Ishikawa (cell line): ENCODE measurements at regions not wholly inside any gene's neighbourhood (a gene's known extent, or its start where the extent isn't known, plus 50 kb on each side); places are given as distances from the start of the nearest gene placed in this dataset.

Source experiments
- CEBPB ChIP-seq: IDR thresholded peaks from 2 replicates; pipeline ENCODE4 v1.6.1; 2012
- CREB1 ChIP-seq: IDR thresholded peaks from 2 replicates; pipeline ENCODE4 v1.6.1; 2012; ENCODE audit warnings: low read depth
- EGR1 ChIP-seq: IDR thresholded peaks from 2 replicates; pipeline ENCODE4 v1.6.1; 2012
- EP300 ChIP-seq: IDR thresholded peaks from 2 replicates; pipeline ENCODE4 v1.6.1; 2012; ENCODE audit warnings: borderline replicate concordance
- FOXM1 ChIP-seq: IDR thresholded peaks from 2 replicates; pipeline ENCODE4 v1.6.1; 2012; ENCODE audit warnings: low read depth, borderline replicate concordance
- NFIC ChIP-seq: IDR thresholded peaks from 2 replicates; pipeline ENCODE4 v1.6.1; 2012
- RAD21 ChIP-seq: IDR thresholded peaks from 2 replicates; pipeline ENCODE4 v1.6.1; 2012; ENCODE audit warnings: low read depth
- REST ChIP-seq: IDR thresholded peaks from 2 replicates; pipeline ENCODE4 v1.6.1; 2012; ENCODE audit warnings: low read depth, mild to moderate bottlenecking
- TAF1 ChIP-seq: IDR thresholded peaks from 2 replicates; pipeline ENCODE4 v1.6.1; 2012; ENCODE audit warnings: low read depth, mild to moderate bottlenecking
- TEAD4 ChIP-seq: IDR thresholded peaks from 2 replicates; pipeline ENCODE4 v1.6.1; 2012
- YY1 ChIP-seq: IDR thresholded peaks from 2 replicates; pipeline ENCODE4 v1.6.1; 2012; ENCODE audit warnings: low read depth
- ZBTB7A ChIP-seq: IDR thresholded peaks from 2 replicates; pipeline ENCODE4 v1.6.1; 2012; ENCODE audit warnings: low read depth
- TF ChIP-seq, protein P1 (sequence below): IDR thresholded peaks from 2 replicates; pipeline ENCODE4 v1.6.1; 2012
- TF ChIP-seq, protein P2 (sequence below): IDR thresholded peaks from 2 replicates; pipeline ENCODE4 v1.6.1; 2012

DNA sequence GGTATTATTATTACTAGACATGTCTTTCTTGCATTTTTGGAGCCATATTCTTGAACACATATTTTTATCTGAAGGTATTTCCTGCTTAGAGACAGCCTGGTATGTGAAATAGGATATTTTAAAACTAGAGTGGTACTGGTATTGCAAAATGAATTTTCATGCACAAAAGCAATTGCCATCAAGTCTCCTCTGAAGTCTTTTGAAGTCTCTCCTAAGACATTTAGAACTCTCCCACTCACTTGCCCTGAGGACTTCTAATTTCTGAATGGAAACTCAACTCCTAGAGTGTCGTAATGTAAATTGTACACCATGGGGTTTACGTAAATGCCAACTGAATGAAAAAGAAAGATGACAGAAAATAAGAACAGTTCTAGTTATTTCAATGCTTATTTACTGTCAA is 967.0 kb downstream of the DCDC2C start:
- TF ChIP-seq TEAD4 (no peak), CEBPB (no peak), EP300 (no peak), CREB1 (no peak), RAD21 (no peak)

DNA sequence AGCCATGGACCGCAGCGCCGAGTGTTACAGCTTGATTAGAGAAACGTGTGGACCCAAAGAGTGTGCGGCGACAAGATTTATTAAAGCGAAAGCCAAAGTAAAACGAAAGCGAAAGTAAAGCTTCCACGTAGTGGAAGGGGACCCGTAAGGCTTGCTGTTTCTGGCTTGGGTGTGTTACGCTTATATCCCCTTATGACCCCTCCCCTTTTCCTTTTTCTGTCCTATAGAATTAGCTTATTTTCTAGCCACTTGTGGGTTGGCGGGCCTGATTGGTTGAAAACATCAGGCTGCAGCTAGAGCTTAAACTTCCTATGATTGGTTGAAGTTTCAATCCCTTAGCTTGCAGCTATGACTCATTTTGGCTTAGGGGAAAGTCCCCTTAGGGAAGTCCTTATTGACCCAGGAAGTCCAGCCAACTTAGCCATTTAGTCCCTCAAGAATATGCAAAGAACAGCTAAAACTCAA is 969.7 kb downstream of the DCDC2C start:
- TF ChIP-seq FOXM1 = no peak

- no peak for TF ChIP-seq FOXM1
- no peak for TF ChIP-seq TEAD4
- TF ChIP-seq, protein P1, sequence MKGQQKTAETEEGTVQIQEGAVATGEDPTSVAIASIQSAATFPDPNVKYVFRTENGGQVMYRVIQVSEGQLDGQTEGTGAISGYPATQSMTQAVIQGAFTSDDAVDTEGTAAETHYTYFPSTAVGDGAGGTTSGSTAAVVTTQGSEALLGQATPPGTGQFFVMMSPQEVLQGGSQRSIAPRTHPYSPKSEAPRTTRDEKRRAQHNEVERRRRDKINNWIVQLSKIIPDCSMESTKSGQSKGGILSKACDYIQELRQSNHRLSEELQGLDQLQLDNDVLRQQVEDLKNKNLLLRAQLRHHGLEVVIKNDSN = no peak
- no peak for TF ChIP-seq CREB1
- TF ChIP-seq EGR1 = no peak
- no peak for TF ChIP-seq EP300
- no peak for TF ChIP-seq ZBTB7A
- TF ChIP-seq, protein P2, sequence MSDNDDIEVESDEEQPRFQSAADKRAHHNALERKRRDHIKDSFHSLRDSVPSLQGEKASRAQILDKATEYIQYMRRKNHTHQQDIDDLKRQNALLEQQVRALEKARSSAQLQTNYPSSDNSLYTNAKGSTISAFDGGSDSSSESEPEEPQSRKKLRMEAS = no peak
- no peak for TF ChIP-seq YY1
- no peak for TF ChIP-seq RAD21
- no peak for TF ChIP-seq REST
- TF ChIP-seq CEBPB = no peak
These were observed 970.6 kb downstream of the DCDC2C start for GRCh38 chr2:4674007-4674406.

DNA sequence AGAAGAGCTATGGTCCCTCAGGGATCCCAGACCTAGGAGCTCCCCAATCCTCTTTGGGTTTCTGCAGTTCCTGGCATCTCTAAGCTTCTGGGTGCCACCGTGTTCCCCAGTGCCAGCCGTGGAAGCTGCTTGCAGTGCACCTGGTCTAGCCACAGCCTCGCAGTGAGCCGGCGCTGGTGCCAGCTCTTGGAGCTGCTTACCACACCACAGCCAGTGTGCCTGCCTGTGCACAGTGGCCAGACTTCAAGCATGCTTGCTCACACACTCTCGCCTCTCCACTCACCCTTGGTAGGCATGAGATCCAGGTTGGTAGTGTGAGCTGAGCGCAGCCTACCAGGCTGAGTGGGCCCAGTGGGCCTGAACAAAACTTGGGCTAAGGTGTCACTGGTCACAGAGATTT is 971.9 kb downstream of the DCDC2C start:
- TF ChIP-seq RAD21 = no peak
- no peak for TF ChIP-seq TEAD4
- no peak for TF ChIP-seq CEBPB

DNA sequence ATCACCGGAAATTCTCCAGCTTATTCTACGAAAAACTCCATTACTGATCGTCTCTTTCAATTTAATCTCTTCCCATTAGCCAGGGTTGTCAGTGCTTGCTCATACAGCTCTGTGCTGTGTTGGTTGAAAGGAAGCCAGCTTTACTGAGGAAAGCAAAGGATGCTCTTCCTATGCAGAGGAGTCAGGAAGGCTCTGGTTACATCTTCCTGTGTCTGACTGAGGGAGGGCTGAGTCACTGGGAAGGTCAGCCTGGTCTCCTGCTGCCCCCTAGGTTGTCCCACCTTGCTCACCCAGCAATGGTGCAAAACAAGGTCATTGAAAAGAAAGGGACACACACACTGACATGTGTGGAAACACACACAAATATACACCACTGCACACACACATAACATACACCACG is 975.6 kb downstream of the DCDC2C start:
- TF ChIP-seq TAF1 = no peak
- no peak for TF ChIP-seq CEBPB
- no peak for TF ChIP-seq EGR1
- TF ChIP-seq, protein P1 = no peak
- no peak for TF ChIP-seq ZBTB7A
- no peak for TF ChIP-seq RAD21
- TF ChIP-seq, protein P2 = no peak
- TF ChIP-seq CREB1 = no peak
- TF ChIP-seq YY1 = no peak
- no peak for TF ChIP-seq TEAD4

GRCh38 chr2:4679391-4679790 is 976.0 kb downstream of the DCDC2C start:
- TF ChIP-seq EP300 = no peak
- no peak for TF ChIP-seq ZBTB7A
- no peak for TF ChIP-seq CEBPB
- TF ChIP-seq TAF1 = no peak
- no peak for TF ChIP-seq NFIC
- no peak for TF ChIP-seq REST
- no peak for TF ChIP-seq RAD21
- TF ChIP-seq, protein P2 = no peak
- TF ChIP-seq YY1 = no peak
- no peak for TF ChIP-seq TEAD4

DNA sequence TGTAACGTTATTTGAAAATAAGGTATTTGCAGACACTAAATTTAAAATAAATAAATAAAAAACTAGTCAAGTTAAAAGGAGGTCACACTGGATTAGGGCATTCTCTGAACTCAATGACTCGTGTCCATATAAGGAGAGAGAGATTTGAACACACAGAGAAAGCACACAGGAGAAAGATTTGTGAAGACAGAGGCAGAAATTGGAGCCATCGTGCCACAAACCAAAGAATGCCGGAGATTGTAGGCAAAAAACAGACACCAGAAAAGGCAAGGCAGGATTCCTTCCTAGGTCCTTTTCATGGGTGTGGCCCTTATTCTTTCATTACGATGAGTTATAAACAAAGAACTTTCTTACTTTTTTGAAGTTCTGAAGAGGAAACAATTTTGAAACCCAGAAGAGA is 981.5 kb downstream of the DCDC2C start:
- no peak for TF ChIP-seq FOXM1
